ENCODE measurements at regions not wholly inside any gene's neighbourhood (a gene's known extent, or its start where the extent isn't known, plus 50 kb on each side); places are given as distances from the start of the nearest gene placed in this dataset.
"Not testable (repeated sequence)": the region's sequence is repeated elsewhere in the genome, so short reads cannot be mapped to it uniquely, and the experiment has no call there.

DNA sequence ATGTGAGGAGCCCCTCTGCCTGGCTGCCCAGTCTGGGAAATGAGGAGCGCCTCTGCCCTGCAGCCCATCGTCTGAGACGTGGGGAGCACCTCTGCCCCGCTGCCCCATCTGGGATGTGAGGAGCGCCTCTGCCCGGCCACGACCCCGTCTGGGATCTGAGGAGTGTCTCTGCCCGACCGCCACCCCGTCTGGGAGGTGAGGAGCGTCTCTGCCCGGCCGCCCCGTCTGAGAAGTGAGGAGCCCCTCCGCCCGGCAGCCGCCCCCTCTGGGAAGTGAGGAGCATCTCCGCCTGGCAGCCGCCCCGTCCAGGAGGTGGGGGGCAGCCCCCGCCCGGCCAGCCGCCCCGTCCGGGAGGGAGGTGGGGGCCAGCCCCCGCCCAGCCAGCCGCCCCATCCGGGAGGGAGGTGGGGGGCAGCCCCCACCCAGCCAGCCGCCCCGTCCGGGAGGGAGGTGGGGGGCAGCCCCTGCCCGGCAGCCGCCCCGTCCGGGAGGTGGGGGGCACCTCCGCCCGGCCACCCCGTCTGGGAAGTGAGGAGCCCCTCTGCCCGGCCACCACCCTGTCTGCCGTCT is 238.1 kb downstream of the FNDC1 start:
- not testable (repeated sequence) for DNase-seq (ENCODE audit: low read depth in 3 of 3)

DNA sequence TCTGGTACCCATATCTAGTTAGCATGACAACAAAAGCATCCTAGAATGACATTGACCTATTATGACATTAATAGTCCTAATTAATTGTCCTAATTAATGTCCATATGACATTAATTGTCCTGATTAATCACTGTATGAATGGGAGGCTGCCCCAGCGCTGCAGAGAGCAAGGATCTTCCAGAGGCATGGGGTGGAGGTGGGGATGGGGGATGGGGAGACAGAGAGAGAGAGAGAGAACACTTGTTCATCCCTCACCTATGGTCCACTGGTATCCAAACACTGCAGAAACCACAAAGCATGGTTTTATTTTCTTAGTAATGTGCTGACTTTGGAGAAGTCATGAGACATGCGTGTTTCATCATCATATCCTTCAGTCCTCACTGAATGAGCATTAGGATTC is 235.1 kb downstream of the FNDC1 start:
- DNase-seq (ENCODE audit: low read depth in 3 of 3) = no peak

GRCh38 chr6:159400826-159401225 is 231.6 kb downstream of the FNDC1 start:
- no peak for DNase-seq (ENCODE audit: low read depth in 3 of 3)

DNA sequence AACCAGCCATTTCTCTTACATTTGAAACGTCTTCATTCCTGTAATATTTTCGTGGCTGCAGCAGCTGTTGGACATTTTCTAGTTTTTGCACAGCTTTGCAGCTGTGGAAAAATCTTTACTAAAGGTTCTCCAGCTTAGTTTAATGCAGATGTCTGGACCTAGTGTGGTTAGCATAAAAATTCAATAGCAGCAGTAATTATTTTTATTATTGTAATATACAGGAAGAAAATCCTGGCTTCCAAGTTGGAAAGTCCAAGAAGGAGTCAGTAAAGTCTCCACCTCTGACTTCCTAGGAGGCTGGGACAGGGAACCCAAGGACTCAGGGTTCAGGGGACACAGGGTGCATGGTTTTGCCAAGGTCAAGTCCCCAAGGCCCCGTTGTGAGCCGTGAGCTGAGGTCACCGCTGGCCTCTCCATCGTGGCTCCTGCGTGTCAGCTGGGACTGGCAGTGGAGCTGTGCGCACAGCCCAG is 230.6 kb downstream of the FNDC1 start:
- no peak for DNase-seq (ENCODE audit: low read depth in 3 of 3)

GRCh38 chr6:159398633-159399032 is 229.4 kb downstream of the FNDC1 start:
- no peak for DNase-seq (ENCODE audit: low read depth in 3 of 3)

DNA sequence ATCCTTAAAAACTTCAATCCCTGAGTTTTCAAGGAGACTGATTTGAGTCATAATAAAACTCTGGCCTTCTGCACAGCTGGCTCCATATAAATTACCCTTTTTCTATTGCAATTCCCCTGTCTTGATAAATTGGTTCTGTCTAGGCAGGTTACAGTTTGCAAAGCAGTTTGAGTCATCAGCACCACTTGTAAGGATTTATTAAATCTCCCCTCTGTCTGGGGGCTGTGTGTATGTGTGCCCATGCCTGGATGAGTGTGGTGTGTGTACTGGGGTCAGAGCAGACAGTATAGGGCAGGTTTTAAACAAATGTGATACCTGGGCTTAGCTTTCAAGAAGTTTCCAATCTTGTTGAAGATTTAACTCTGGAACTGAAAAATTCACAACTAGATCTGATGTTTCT is 228.6 kb downstream of the FNDC1 start:
- DNase-seq (ENCODE audit: low read depth in 3 of 3) = no peak

DNA sequence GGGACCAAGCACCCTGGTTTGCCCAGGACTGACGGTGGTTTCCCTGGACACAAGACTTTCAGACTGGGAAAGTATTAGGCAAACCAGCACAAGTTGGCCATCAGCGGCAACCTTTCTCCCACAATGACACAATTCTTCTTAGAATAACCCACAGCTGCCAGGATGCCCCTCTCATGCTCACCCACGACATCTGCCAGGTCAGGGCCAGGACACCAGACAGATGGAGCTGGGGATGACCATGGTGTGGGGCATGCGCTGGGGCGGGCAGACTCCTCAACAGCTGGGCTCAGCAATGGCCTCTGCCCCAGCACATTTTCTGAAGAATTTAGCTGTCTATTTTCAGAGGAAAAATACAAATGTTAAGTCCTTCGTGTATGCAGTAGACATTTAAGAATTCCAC is 226.4 kb downstream of the FNDC1 start:
- DNase-seq (ENCODE audit: low read depth in 3 of 3) = no peak

GRCh38 chr6:159392695-159393094 is 223.5 kb downstream of the FNDC1 start:
- DNase-seq (ENCODE audit: low read depth in 3 of 3) = not testable (repeated sequence)

DNA sequence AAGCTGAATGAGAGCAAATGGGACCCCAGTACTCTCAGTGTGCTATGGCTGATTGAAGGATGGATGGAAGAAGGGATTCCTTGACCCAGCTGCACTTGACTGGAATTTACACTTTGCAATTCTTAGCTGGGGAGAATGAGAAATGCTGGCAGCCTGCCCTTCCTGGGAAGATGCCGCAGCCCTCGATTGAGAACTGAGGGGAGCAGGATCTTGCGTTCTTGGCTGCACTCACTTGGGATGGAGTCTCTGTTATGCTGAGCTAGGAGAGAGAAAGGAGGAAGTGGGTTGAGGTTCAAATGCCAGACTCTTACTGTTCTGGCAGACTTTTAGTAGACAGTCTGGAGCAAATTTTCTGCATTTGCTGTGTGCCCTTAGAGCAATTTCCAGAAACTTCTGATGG is 221.2 kb downstream of the FNDC1 start:
- DNase-seq (ENCODE audit: low read depth in 3 of 3) = no peak

DNA sequence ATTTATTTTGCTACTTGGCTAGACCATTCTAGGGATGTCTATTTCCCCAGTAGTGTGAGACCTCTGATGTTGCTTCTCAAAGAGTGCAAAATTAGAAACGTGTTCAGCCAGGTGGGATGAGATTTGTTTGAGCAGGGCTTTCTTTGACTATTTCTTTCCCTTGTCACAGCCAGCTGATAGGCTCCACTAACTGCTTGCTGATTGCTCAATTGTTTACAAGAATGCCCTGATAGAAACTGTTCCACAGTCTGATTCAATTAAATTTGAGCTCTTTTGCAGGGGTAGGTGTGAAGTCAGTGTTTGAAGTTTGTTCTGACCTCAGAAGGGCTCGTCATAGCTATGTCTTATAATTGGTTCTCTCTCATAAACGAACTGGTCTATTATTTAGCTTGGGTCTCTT is 220.5 kb downstream of the FNDC1 start:
- no peak for DNase-seq (ENCODE audit: low read depth in 3 of 3)

- no peak for DNase-seq (ENCODE audit: low read depth in 3 of 3)
Measured at GRCh38 chr6:159380114-159380513, 210.9 kb downstream of the FNDC1 start.

GRCh38 chr6:159378411-159379328 is 209.5 kb downstream of the FNDC1 start:
- DNase-seq (ENCODE audit: low read depth in 3 of 3) = no peak

- no peak for DNase-seq (ENCODE audit: low read depth in 3 of 3)
Measured at GRCh38 chr6:159376516-159377158, 207.4 kb downstream of the FNDC1 start.

DNA sequence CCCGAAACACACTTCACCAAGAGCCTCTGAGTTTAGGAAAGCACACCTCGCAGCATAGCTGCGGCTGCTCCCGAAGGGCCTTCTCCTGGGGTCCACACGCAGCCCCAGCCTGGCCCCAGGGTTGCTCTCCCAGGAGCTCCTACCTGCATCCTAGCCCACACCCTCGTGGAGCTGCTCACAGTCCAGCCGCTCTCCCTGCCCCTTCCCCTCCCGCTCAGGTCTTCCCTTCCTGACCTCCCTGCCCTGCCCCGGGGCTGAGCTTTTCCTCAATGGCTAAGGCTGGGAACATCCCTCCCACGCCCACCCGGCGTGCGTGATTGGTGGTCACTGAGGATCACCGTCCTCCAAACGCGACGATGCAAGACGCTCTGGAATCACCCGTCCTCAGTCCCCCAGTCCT is 205.8 kb downstream of the FNDC1 start:
- DNase-seq (ENCODE audit: low read depth in 3 of 3) = no peak

- no peak for DNase-seq (ENCODE audit: low read depth in 3 of 3)
Measured at GRCh38 chr6:159373670-159374069, 204.5 kb downstream of the FNDC1 start.

DNA sequence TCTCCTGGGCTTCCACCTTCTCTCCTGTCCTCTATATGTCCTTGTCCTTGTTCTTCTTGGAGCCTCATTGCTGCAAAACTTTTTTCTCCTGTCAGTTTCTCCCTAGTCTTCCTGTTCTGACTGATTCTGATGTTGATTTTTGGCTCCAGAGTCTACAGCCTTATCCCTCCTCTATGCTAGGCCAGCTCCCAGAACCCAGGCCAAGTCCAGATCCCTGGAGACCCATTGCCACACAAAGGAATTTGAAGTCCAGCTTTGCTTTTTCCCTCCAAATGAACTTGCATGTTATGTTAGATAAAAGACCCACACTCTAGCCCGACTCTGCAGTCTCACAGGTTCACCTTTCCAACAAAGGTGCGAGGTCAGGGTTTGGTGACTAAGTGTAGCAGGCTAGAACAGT is 203.1 kb downstream of the FNDC1 start:
- DNase-seq (ENCODE audit: low read depth in 3 of 3) = no peak

DNA sequence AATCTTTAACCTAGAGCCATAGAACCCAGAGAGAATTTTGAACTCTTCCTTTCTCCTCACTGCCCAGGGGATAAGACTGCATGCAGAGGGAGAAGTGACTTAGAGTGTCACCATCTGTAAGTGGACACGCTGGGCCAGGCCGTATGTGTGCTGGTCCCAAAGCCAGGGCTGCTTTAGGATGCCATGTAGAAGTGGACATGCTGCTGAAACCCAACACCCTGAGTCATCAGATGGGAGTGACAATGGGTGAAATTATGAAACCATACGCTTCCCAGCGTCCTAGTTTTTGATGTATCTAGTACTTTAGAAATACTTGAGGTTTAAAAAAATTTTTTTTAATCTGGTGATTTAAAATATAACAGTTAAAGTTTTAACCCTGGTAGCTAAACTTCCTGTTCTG is 191.1 kb downstream of the FNDC1 start:
- DNase-seq (ENCODE audit: low read depth in 3 of 3) = no peak

- no peak for DNase-seq (ENCODE audit: low read depth in 3 of 3)
Measured at GRCh38 chr6:159359581-159360297, 190.5 kb downstream of the FNDC1 start.

GRCh38 chr6:159358562-159358961 is 189.4 kb downstream of the FNDC1 start:
- no peak for DNase-seq (ENCODE audit: low read depth in 3 of 3)

- no peak for DNase-seq (ENCODE audit: low read depth in 3 of 3)
Measured at GRCh38 chr6:159357211-159357915, 188.2 kb downstream of the FNDC1 start.

- DNase-seq (ENCODE audit: low read depth in 3 of 3) = no peak
Measured at GRCh38 chr6:159353193-159353592, 184.0 kb downstream of the FNDC1 start.
